ENCODE measurements at regions not wholly inside any gene's neighbourhood (a gene's known extent, or its start where the extent isn't known, plus 50 kb on each side); places are given as distances from the start of the nearest gene placed in this dataset.
"Not testable (repeated sequence)": the region's sequence is repeated elsewhere in the genome, so short reads cannot be mapped to it uniquely, and the experiment has no call there.

DNA sequence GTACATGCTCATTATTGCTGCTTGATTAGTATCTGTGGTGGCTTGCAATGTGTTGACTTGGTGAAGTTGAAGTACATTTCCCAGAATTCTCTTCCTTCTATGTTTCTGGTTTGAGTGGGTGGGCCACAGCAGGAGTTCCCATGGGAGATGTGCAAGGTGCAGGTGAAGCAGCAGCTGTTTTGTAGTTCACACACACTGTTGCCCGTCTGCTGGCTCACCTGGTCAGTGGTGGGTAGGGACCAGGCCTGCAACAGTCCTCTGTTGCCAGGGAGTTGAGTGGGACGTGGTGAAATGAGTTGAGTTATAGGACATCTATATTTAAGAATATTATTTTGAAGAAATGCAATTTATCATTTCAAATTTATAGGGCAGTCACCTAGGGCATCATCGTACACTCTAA is 417.4 kb downstream of the TMEM135 start:
- H3K4me3 Mint-ChIP-seq (ENCODE audit: low read depth): no peak overlapping the region
- no peak for DNase-seq (ENCODE audit: low spot score)
- H3K4me1 Mint-ChIP-seq (ENCODE audit: low read depth): no peaks in the 10 kb centered on the region
- no peak overlapping the region for H3K27ac Mint-ChIP-seq
- H3K36me3 Mint-ChIP-seq (ENCODE audit: low read depth): no peaks in the 10 kb centered on the region
- intact Hi-C loops (cut with micrococcal nuclease): no loop called here
- H3K27me3 Mint-ChIP-seq (ENCODE audit: low read depth): no peaks in the 10 kb centered on the region
- H3K9me3 Mint-ChIP-seq: no peaks in the 10 kb centered on the region

DNA sequence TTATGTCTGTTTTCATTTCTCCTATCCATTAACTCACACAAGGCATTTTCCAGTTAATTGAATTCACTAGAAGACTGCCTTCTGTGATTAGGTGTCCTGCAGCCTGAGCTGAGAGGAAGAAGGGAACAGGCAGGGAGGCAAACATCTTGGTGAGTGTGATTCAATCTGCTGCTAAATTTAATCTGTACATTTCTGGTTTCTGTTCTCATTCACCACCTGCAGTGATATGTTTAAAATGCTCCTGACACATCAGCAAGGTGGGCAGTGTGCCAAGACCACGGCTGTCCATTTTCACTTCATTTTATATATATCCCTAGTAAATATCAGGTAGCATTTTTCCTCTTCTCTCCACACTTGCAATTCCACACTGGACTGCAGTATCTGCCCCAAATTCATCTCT is 416.5 kb downstream of the TMEM135 start:
- no peaks in the 10 kb centered on the region for H3K36me3 Mint-ChIP-seq (ENCODE audit: low read depth)
- intact Hi-C loops (cut with micrococcal nuclease): no loop called here
- no peak overlapping the region for H3K4me3 Mint-ChIP-seq (ENCODE audit: low read depth)
- H3K9me3 Mint-ChIP-seq: no peaks in the 10 kb centered on the region
- DNase-seq (ENCODE audit: low spot score): no peak
- H3K27ac Mint-ChIP-seq: no peak overlapping the region
- no peaks in the 10 kb centered on the region for H3K4me1 Mint-ChIP-seq (ENCODE audit: low read depth)
- no peaks in the 10 kb centered on the region for H3K27me3 Mint-ChIP-seq (ENCODE audit: low read depth)

DNA sequence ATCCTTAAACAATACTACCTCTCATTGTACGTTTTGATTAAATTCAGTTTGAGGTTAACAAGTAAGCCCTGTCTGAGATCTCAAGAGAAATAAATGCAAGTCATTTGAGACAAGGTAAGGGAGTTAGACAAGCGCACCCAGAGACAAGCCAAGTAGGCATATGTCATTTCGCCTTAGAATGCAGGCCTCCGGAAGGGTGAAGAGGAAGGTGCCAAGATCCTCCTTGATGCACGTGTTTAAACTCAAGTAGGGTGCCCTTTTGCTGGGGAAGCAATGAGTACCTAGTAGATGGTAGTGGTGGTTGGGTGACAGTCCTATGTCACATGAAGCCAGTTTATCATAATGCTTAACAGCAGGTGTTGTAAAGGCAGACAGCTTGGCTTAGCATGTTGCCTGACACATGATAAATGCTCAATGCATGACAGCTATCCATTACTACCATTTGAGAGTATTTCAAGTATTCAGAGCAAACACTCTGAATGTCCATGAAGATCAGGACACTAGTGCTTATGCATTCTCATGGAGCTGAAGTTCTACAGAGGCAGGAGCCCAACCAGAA is 415.9 kb downstream of the TMEM135 start:
- H3K4me1 Mint-ChIP-seq (ENCODE audit: low read depth): no peaks in the 10 kb centered on the region
- intact Hi-C loops (cut with micrococcal nuclease): no loop called here
- H3K27me3 Mint-ChIP-seq (ENCODE audit: low read depth): no peaks in the 10 kb centered on the region
- H3K36me3 Mint-ChIP-seq (ENCODE audit: low read depth): no peaks in the 10 kb centered on the region
- H3K4me3 Mint-ChIP-seq (ENCODE audit: low read depth): no peak overlapping the region
- DNase-seq (ENCODE audit: low spot score): no peak
- H3K27ac Mint-ChIP-seq: no peak overlapping the region
- no peaks in the 10 kb centered on the region for H3K9me3 Mint-ChIP-seq

DNA sequence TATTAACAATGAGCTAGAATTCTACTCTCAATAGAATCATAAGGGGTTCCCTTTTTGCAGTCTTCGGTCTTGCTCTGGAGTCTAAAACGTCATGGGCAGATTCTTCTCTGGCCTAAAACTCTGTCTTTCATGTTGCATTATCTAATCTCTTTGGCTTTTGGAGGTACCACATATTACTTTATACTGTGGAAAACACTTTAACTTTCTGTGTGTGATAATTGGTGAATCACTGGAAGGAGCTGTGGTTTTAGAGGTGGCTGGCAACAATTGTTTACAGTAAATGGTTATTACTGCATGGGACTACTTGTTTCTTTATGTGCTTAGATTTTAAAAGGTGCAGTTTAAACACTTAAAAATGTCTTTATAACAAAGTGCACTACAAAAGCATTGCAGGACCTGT is 414.3 kb downstream of the TMEM135 start:
- H3K4me3 Mint-ChIP-seq (ENCODE audit: low read depth); H3K27ac Mint-ChIP-seq; H3K36me3 Mint-ChIP-seq (ENCODE audit: low read depth); DNase-seq (ENCODE audit: low spot score); H3K27me3 Mint-ChIP-seq (ENCODE audit: low read depth); intact Hi-C loops (cut with micrococcal nuclease); H3K9me3 Mint-ChIP-seq; H3K4me1 Mint-ChIP-seq (ENCODE audit: low read depth): not testable (repeated sequence)

DNA sequence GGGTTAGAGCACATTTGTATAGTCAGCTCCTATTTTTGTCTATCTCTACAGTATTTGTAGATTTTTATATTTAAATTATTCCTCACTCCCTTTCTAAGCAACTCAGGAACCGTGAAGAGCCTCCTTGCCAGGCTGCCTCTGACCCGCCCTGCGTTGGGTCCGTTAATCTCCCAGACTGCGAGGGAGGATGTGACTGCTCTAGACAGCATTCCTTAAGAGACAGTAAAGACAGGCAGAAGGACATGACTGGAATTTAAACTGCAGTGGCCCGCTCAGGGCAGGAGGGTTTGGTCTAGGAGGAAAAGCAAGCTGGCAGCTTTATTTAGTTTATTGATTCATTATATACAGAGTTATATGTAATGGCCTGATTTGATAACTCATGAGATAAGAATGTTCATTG is 413.7 kb downstream of the TMEM135 start:
- no peak overlapping the region for H3K27ac Mint-ChIP-seq
- intact Hi-C loops (cut with micrococcal nuclease): no loop called here
- no peak overlapping the region for H3K4me3 Mint-ChIP-seq (ENCODE audit: low read depth)
- H3K4me1 Mint-ChIP-seq (ENCODE audit: low read depth): no peaks in the 10 kb centered on the region
- no peak for DNase-seq (ENCODE audit: low spot score)
- H3K9me3 Mint-ChIP-seq: no peaks in the 10 kb centered on the region
- H3K27me3 Mint-ChIP-seq (ENCODE audit: low read depth): no peaks in the 10 kb centered on the region
- no peaks in the 10 kb centered on the region for H3K36me3 Mint-ChIP-seq (ENCODE audit: low read depth)

DNA sequence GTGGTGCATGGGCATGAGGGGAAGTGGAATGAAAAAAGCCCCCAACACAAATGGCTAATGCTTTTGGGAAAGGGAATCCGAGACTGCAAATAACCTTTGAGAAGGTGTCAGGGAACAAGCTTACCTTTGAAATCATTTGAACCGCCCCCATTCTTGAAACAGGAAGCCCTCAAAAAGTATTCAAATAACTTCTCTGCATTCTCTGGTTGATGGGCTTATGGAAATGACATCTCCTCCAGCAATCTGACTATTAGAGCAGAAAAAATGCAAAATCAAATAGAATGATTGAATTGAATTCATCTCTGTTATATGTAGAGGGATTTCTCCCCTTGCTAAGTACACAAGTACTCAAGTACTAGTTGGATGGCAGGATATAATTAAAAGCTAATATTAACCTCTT is 409.9 kb downstream of the TMEM135 start:
- no peaks in the 10 kb centered on the region for H3K27me3 Mint-ChIP-seq (ENCODE audit: low read depth)
- DNase-seq (ENCODE audit: low spot score): no peak
- H3K27ac Mint-ChIP-seq: no peak overlapping the region
- no peaks in the 10 kb centered on the region for H3K36me3 Mint-ChIP-seq (ENCODE audit: low read depth)
- no peaks in the 10 kb centered on the region for H3K9me3 Mint-ChIP-seq
- intact Hi-C loops (cut with micrococcal nuclease): no loop called here
- no peaks in the 10 kb centered on the region for H3K4me1 Mint-ChIP-seq (ENCODE audit: low read depth)
- H3K4me3 Mint-ChIP-seq (ENCODE audit: low read depth): no peak overlapping the region

DNA sequence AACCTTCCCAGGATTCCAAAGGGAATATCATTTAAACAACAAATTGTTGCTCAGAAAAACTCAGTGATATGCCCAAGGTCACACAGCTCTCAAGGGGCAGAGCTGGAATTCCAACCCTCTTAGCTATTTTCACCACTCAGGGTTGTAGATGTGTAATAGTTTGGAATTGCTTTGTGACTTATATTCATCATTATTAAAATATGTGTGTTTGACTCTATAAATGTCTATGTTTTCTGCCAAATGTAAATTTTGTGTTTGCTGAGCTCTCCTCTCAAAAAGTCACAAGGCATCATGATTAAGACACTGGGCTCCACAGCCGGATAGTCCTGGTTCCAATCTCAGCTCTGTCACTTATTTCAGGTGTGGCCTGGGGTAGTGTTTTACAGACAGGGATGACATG is 407.3 kb downstream of the TMEM135 start:
- H3K27me3 Mint-ChIP-seq (ENCODE audit: low read depth): no peaks in the 10 kb centered on the region
- intact Hi-C loops (cut with micrococcal nuclease): no loop called here
- H3K36me3 Mint-ChIP-seq (ENCODE audit: low read depth): no peaks in the 10 kb centered on the region
- no peak overlapping the region for H3K4me3 Mint-ChIP-seq (ENCODE audit: low read depth)
- no peaks in the 10 kb centered on the region for H3K9me3 Mint-ChIP-seq
- no peaks in the 10 kb centered on the region for H3K4me1 Mint-ChIP-seq (ENCODE audit: low read depth)
- no peak for DNase-seq (ENCODE audit: low spot score)
- no peak overlapping the region for H3K27ac Mint-ChIP-seq

DNA sequence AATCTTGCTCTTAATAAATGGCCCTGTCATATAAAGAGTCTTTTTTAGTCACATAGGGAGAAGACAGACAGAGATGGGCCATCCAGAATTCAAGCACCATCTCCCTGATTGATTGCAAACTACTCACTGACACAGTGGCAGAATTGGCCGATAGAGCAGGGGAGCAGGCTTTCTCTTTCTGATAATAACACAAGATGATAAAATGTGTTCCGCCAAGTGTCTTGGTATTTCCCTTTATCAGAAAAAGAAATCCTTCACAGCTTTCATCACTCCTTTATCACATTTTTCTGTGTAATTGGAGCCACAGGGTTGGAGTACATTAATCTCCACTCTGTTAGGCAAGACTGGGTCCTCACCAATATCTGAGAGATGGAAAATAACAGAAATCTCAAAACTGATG is 406.0 kb downstream of the TMEM135 start:
- Mint-ChIP-seq H3K9me3 (no peaks in the 10 kb centered on the region), H3K36me3 (ENCODE audit: low read depth) (no peaks in the 10 kb centered on the region), H3K27ac (no peak overlapping the region), H3K27me3 (ENCODE audit: low read depth) (no peaks in the 10 kb centered on the region), H3K4me1 (ENCODE audit: low read depth) (no peaks in the 10 kb centered on the region), H3K4me3 (ENCODE audit: low read depth) (no peak overlapping the region)
- intact Hi-C loops (cut with micrococcal nuclease): no loop called here
- no peak for DNase-seq (ENCODE audit: low spot score)

DNA sequence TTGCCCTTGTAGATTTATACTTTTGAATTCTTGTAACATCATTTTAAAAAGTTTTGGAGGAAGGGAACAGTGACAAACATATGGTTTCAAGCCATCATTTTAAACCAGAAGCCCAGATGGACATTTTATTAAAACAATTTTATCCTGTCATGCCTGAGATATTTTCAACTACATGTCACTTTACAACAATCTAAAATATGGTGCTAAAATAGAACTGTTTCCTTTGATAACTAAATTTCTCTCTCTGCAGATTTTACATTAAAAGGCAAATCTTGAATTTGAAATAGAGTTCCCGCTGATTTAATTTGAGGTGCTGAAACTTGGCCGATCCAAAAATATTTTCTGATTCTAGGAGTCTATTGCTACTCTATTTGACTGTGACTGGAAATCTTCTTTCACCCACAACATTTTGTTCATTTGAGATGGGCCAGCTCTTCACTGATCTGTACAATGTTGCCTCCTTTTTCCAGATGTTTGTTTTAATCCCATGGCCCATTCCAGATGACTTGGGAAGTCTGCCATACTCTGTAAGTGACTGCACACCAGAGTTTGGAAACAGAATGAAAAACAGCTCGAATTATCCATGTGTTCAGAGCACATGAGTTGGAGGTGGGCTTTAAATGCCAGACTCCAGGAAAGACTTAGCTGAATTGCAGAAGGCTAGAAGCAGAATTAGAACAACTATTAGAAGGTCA is 402.5 kb downstream of the TMEM135 start:
- H3K36me3 Mint-ChIP-seq (ENCODE audit: low read depth): no peaks in the 10 kb centered on the region
- H3K9me3 Mint-ChIP-seq: no peaks in the 10 kb centered on the region
- no peak for DNase-seq (ENCODE audit: low spot score)
- H3K27ac Mint-ChIP-seq: no peak overlapping the region
- no peaks in the 10 kb centered on the region for H3K4me1 Mint-ChIP-seq (ENCODE audit: low read depth)
- no peaks in the 10 kb centered on the region for H3K27me3 Mint-ChIP-seq (ENCODE audit: low read depth)
- no peak overlapping the region for H3K4me3 Mint-ChIP-seq (ENCODE audit: low read depth)
- intact Hi-C loops (cut with micrococcal nuclease): no loop called here

DNA sequence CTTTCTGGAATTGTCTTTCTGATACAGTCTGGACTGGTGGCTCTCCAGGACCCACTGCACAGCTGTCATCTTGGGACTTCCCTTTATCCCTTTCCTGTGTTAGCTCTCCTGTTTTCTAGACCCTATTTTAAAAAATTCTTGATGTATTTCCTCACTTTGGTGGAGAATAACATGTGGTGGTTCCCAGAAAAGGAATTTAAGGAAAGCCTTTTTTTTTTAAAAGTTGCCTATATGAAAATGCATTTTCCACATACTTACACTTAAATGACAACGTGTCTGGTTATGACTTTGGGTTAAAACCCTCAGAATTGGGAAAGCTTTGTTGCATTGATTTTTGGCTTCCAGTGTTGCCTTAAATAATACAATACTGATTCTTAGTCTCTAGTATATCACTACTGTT is 400.7 kb downstream of the TMEM135 start:
- Mint-ChIP-seq H3K9me3 (no peaks in the 10 kb centered on the region), H3K4me1 (ENCODE audit: low read depth) (no peaks in the 10 kb centered on the region), H3K27ac (no peak overlapping the region), H3K27me3 (ENCODE audit: low read depth) (no peaks in the 10 kb centered on the region), H3K4me3 (ENCODE audit: low read depth) (no peak overlapping the region), H3K36me3 (ENCODE audit: low read depth) (no peaks in the 10 kb centered on the region)
- intact Hi-C loops (cut with micrococcal nuclease): no loop called here
- DNase-seq (ENCODE audit: low spot score): no peak

DNA sequence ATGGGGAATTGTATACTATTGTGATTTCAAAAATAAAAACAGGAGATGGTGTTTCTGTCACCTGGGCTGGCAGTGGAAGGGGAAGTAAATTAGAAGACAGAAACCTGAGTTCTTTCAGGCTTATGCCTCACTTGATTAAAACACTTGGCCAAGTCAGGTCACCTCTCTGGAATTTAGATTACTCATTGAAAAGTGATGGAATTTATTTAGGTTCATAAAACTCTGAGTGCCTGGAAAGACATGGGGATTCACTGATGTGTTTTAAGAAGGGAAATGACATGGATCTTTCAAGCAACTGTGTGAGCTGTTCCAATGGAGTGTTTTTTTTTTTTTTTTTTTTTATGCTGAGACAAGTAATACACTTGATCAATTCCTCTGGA is 400.1 kb downstream of the TMEM135 start:
- Mint-ChIP-seq H3K9me3 (no peaks in the 10 kb centered on the region), H3K4me1 (ENCODE audit: low read depth) (no peaks in the 10 kb centered on the region), H3K4me3 (ENCODE audit: low read depth) (no peak overlapping the region), H3K27me3 (ENCODE audit: low read depth) (no peaks in the 10 kb centered on the region), H3K36me3 (ENCODE audit: low read depth) (no peaks in the 10 kb centered on the region), H3K27ac (no peak overlapping the region)
- intact Hi-C loops (cut with micrococcal nuclease): no loop called here
- no peak for DNase-seq (ENCODE audit: low spot score)

DNA sequence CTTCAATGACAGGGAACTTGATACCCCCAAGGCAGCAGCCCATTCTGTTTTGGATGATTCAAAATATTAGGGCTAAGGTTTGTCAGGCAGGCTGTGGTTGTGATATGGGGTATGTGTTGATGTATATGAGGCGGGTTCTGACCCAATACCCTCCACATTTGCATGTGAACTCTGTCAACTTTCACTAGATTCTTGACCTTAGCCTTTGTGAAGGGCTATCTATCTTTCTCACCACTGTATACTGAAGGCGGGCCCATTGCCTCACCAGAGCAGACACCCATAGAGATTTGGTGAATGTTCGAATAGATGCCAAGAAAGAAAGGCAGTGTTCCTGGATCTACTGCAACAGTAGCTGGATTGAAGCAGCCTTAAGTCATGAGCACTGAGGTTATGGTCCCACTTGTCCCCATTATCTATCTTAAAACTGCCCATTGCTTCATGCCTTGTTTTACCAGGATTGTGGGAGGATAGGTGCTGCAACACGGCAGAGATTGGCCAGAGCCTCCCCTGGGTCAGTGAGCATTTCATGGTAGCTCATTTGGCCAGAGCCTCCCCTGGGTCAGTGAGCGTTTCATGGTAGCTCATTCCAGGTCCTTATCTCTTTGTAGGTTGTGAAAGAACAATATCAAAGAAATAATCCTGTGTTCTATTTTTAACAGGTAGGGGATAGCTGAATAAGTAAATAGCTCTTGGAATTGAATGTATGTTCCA is 399.6 kb downstream of the TMEM135 start:
- H3K36me3 Mint-ChIP-seq (ENCODE audit: low read depth): no peaks in the 10 kb centered on the region
- H3K4me3 Mint-ChIP-seq (ENCODE audit: low read depth): no peak overlapping the region
- intact Hi-C loops (cut with micrococcal nuclease): no loop called here
- no peaks in the 10 kb centered on the region for H3K4me1 Mint-ChIP-seq (ENCODE audit: low read depth)
- no peak for DNase-seq (ENCODE audit: low spot score)
- H3K9me3 Mint-ChIP-seq: no peaks in the 10 kb centered on the region
- H3K27ac Mint-ChIP-seq: no peak overlapping the region
- H3K27me3 Mint-ChIP-seq (ENCODE audit: low read depth): no peaks in the 10 kb centered on the region

DNA sequence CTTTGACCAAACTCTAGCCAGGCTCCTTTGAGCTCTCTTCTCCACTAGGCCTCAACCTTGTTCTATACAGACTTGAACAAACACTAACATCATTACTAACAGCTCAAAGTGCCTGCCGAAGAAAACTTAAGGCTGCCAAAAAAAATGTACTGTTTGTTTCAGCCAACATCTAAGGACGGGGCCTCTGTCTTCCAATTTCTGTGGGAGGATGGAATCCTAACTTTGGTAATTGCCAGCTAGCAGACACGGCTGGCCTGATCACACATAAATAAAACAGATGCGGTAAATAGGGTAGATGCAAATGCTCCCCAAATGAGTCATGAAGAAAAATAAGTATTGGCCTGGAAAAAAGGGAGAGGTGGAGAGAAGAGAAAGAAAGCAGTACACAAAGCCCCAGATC is 394.3 kb downstream of the TMEM135 start:
- no peak for DNase-seq (ENCODE audit: low spot score)
- peaks cover 1% of the 10 kb centered on the region for H3K27me3 Mint-ChIP-seq (ENCODE audit: low read depth)

More for the DNA sequence above, 394.3 kb downstream of the TMEM135 start:
- H3K27ac Mint-ChIP-seq: no peak overlapping the region
- no peaks in the 10 kb centered on the region for H3K9me3 Mint-ChIP-seq
- no peaks in the 10 kb centered on the region for H3K4me1 Mint-ChIP-seq (ENCODE audit: low read depth)
- intact Hi-C loops (cut with micrococcal nuclease): no loop called here
- no peak overlapping the region for H3K4me3 Mint-ChIP-seq (ENCODE audit: low read depth)
- no peaks in the 10 kb centered on the region for H3K36me3 Mint-ChIP-seq (ENCODE audit: low read depth)
